MM.1S (cell line): ENCODE measurements at regions not wholly inside any gene's neighbourhood (a gene's known extent, or its start where the extent isn't known, plus 50 kb on each side); places are given as distances from the start of the nearest gene placed in this dataset.
A peak's percentile ranks its signal among the peaks of the same experiment; 100 is the strongest.
"Not testable (repeated sequence)": the region's sequence is repeated elsewhere in the genome, so short reads cannot be mapped to it uniquely, and the experiment has no call there.

Experiments
- DNase-seq: peaks from one replicate; pipeline ENCODE4 v3.0.0-alpha.2; 2015
- H2AFZ ChIP-seq: fragments of 300-600 bp; sonication (generic); 2 replicates; pipeline ENCODE4 v1.6.0; 2016; ENCODE audit warnings: antibody characterized with exemption, low read length
- H3F3A ChIP-seq: fragments of 300-600 bp; sonication (generic); 2 replicates; pipeline ENCODE4 v1.6.1; 2016; ENCODE audit warnings: mild to moderate bottlenecking, antibody characterized with exemption, low read length, moderate library complexity, mixed read lengths; ENCODE audit not compliant: insufficient read depth
- H3K27ac ChIP-seq: fragments of 300-600 bp; sonication (generic); 2 replicates; pipeline ENCODE4 v1.5.1; 2016; ENCODE audit warnings: mild to moderate bottlenecking, low read length
- H3K27me3 ChIP-seq: fragments of 300-600 bp; sonication (generic); replicated peaks from 2 replicates; pipeline ENCODE4 v1.6.0; 2016; ENCODE audit warnings: low read length; ENCODE audit not compliant: insufficient read depth
- H3K36me3 ChIP-seq: fragments of 300-600 bp; sonication (generic); replicated peaks from 2 replicates; pipeline ENCODE4 v1.6.1; 2016; ENCODE audit warnings: mild to moderate bottlenecking, low read length, mixed read lengths; ENCODE audit not compliant: insufficient read depth
- H3K4me1 ChIP-seq: fragments of 300-600 bp; sonication (generic); 2 replicates; pipeline ENCODE4 v1.6.1; 2016; ENCODE audit warnings: low read length, mixed read lengths
- H3K4me2 ChIP-seq: fragments of 300-600 bp; sonication (generic); 2 replicates; pipeline ENCODE4 v1.6.0; 2016; ENCODE audit warnings: low read depth, low read length
- H3K4me3 ChIP-seq: fragments of 300-600 bp; sonication (generic); 2 replicates; pipeline ENCODE4 v1.5.1; 2016; ENCODE audit warnings: low read length, mixed read lengths
- H3K79me2 ChIP-seq: fragments of 300-600 bp; sonication (generic); 2 replicates; pipeline ENCODE4 v1.6.1; 2016; ENCODE audit warnings: mixed run types, low read length, mixed read lengths
- H3K9ac ChIP-seq: fragments of 300-600 bp; sonication (generic); 2 replicates; pipeline ENCODE4 v1.6.1; 2016; ENCODE audit warnings: low read length, mixed read lengths
- H3K9me2 ChIP-seq: fragments of 300-600 bp; sonication (generic); replicated peaks from 2 replicates; pipeline ENCODE4 v1.6.1; 2016; ENCODE audit warnings: mild to moderate bottlenecking, low read length, mixed read lengths; ENCODE audit not compliant: insufficient read depth
- H3K9me3 ChIP-seq: fragments of 300-600 bp; sonication (generic); replicated peaks from 2 replicates; pipeline ENCODE4 v1.6.1; 2016; ENCODE audit warnings: mild to moderate bottlenecking, low read length, mixed read lengths; ENCODE audit not compliant: insufficient read depth
- H4K20me1 ChIP-seq: fragments of 300-600 bp; sonication (generic); 2 replicates; pipeline ENCODE4 v1.6.1; 2016; ENCODE audit warnings: mild to moderate bottlenecking, low read length, moderate library complexity, mixed read lengths; ENCODE audit not compliant: insufficient read depth
- EZH2 ChIP-seq: fragments of 300-600 bp; sonication (generic); optimal IDR thresholded peaks from 2 replicates; pipeline ENCODE3; 2017; ENCODE audit warnings: low read depth, mild to moderate bottlenecking, antibody characterized with exemption, low read length, mixed read lengths
- EZH2phosphoT487 ChIP-seq: fragments of 300-600 bp; sonication (generic); IDR thresholded peaks from 2 replicates; pipeline ENCODE4 v1.6.1; 2018; ENCODE audit warnings: antibody characterized with exemption, low read length
- TF ChIP-seq, protein P1 (sequence below): fragments of 300-600 bp; sonication (generic); IDR thresholded peaks from 2 replicates; pipeline ENCODE4 v1.5.1; 2016; ENCODE audit warnings: antibody characterized with exemption, low read length, mixed read lengths

DNA sequence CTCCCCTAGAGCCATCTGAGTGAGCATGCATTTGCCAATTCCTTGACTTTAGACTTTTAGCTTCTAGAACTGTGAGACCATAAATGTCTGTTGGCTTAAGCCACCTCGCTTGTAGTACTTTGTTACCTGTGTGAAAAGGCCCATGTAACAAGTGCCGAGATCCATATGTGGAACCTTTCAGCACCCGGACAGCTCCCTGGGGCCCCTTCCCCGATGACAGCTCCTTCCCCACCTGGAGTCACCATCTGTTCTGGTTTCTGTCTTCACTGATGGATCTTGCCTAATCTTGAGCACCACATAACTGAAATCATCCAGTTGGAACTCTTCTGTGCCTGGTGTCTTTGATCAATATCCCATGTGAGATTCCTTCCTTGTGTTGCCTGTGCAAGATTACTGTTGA lies 78.9 kb upstream of the EEF2KMT start:
- no peak overlapping the region for H2AFZ ChIP-seq
- no peaks in the 10 kb centered on the region for H3K4me1 ChIP-seq
- H4K20me1 ChIP-seq: no peaks in the 10 kb centered on the region
- peak; percentile 22 for DNase-seq
- TF ChIP-seq, protein P1, sequence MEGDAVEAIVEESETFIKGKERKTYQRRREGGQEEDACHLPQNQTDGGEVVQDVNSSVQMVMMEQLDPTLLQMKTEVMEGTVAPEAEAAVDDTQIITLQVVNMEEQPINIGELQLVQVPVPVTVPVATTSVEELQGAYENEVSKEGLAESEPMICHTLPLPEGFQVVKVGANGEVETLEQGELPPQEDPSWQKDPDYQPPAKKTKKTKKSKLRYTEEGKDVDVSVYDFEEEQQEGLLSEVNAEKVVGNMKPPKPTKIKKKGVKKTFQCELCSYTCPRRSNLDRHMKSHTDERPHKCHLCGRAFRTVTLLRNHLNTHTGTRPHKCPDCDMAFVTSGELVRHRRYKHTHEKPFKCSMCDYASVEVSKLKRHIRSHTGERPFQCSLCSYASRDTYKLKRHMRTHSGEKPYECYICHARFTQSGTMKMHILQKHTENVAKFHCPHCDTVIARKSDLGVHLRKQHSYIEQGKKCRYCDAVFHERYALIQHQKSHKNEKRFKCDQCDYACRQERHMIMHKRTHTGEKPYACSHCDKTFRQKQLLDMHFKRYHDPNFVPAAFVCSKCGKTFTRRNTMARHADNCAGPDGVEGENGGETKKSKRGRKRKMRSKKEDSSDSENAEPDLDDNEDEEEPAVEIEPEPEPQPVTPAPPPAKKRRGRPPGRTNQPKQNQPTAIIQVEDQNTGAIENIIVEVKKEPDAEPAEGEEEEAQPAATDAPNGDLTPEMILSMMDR: no peak
- TF ChIP-seq EZH2 (no peak), EZH2phosphoT487 (no peak)
- H3K4me2 ChIP-seq: no peak overlapping the region
- no peaks in the 10 kb centered on the region for H3K27me3 ChIP-seq
- no peak overlapping the region for H3K9ac ChIP-seq
- no peaks in the 10 kb centered on the region for H3F3A ChIP-seq
- H3K4me3 ChIP-seq: no peak overlapping the region
- H3K9me2 ChIP-seq: no peaks in the 10 kb centered on the region
- no peak overlapping the region for H3K27ac ChIP-seq
- H3K79me2 ChIP-seq: no peaks in the 10 kb centered on the region
- no peaks in the 10 kb centered on the region for H3K9me3 ChIP-seq
- H3K36me3 ChIP-seq: no peaks in the 10 kb centered on the region

GRCh38 chr16:5175266-5175665 lies 77.7 kb upstream of the EEF2KMT start:
- Histone ChIP-seq H3K27me3 (no peaks in the 10 kb centered on the region), H3K79me2 (no peaks in the 10 kb centered on the region), H3K4me2 (no peak overlapping the region), H3K4me1 (no peaks in the 10 kb centered on the region), H3K27ac (no peak overlapping the region), H3K4me3 (no peak overlapping the region), H3K9me3 (no peaks in the 10 kb centered on the region), H4K20me1 (no peaks in the 10 kb centered on the region), H3F3A (no peaks in the 10 kb centered on the region), H3K9me2 (no peaks in the 10 kb centered on the region), H3K9ac (no peak overlapping the region), H2AFZ (no peak overlapping the region), H3K36me3 (no peaks in the 10 kb centered on the region)
- DNase-seq: no peak
- TF ChIP-seq, protein P1: no peak
- no peak for TF ChIP-seq EZH2
- TF ChIP-seq EZH2phosphoT487: no peak

- Histone ChIP-seq H3K27ac (no peak overlapping the region), H3K36me3 (no peaks in the 10 kb centered on the region), H3K4me2 (no peak overlapping the region), H3K4me1 (no peaks in the 10 kb centered on the region), H3K9ac (no peak overlapping the region), H2AFZ (no peak overlapping the region), H3K4me3 (no peak overlapping the region), H3K9me2 (no peaks in the 10 kb centered on the region), H3K79me2 (no peaks in the 10 kb centered on the region), H3K27me3 (no peaks in the 10 kb centered on the region), H3K9me3 (no peaks in the 10 kb centered on the region), H4K20me1 (no peaks in the 10 kb centered on the region), H3F3A (no peaks in the 10 kb centered on the region)
- DNase-seq: no peak
- TF ChIP-seq, protein P1: no peak
- TF ChIP-seq EZH2phosphoT487 (no peak), EZH2 (no peak)
These were observed 68.9 kb upstream of the EEF2KMT start for GRCh38 chr16:5166486-5166885.

DNA sequence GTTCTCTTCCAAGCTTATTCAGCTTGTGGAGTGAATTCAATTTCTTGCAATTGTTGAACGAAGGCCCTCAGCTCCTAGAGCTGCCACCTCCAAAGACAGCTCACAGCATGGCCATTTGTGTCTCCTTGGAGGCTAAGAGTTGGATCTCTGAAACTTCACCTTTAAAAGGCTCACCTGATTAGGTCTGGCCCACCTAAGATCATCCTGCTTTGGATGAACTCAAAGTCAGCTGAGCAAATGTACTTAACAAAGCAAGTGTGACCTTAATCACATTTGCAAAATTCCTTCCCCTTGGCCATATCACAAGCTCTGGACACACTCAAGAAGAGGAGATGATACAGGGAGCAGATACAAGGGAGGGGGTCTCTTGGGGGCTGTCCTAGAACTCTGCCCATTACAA lies 67.8 kb upstream of the EEF2KMT start:
- not testable (repeated sequence) for H3K9me2 ChIP-seq, H3F3A ChIP-seq, H3K9me3 ChIP-seq, H3K4me2 ChIP-seq, H3K36me3 ChIP-seq, H2AFZ ChIP-seq, H3K79me2 ChIP-seq, H3K27me3 ChIP-seq, DNase-seq, H3K27ac ChIP-seq, H4K20me1 ChIP-seq, H3K4me3 ChIP-seq, H3K9ac ChIP-seq, H3K4me1 ChIP-seq

- H3K9ac ChIP-seq, H2AFZ ChIP-seq, H3F3A ChIP-seq, H3K9me2 ChIP-seq, DNase-seq, H4K20me1 ChIP-seq, H3K4me3 ChIP-seq, H3K4me1 ChIP-seq, H3K4me2 ChIP-seq, H3K79me2 ChIP-seq, H3K27ac ChIP-seq, H3K36me3 ChIP-seq, H3K9me3 ChIP-seq, H3K27me3 ChIP-seq: not testable (repeated sequence)
These were observed 65.2 kb upstream of the EEF2KMT start for GRCh38 chr16:5162801-5163200.

- H3K9me2 ChIP-seq, H3F3A ChIP-seq, H4K20me1 ChIP-seq, H3K9me3 ChIP-seq, H3K4me1 ChIP-seq, H2AFZ ChIP-seq, H3K27me3 ChIP-seq, H3K79me2 ChIP-seq, H3K36me3 ChIP-seq, DNase-seq, H3K9ac ChIP-seq, H3K4me2 ChIP-seq, H3K27ac ChIP-seq, H3K4me3 ChIP-seq: not testable (repeated sequence)
These were observed 64.3 kb upstream of the EEF2KMT start for GRCh38 chr16:5161888-5162287.
